Fibroblast of lung (primary cell): ENCODE measurements at regions not wholly inside any gene's neighbourhood (a gene's known extent, or its start where the extent isn't known, plus 50 kb on each side); places are given as distances from the start of the nearest gene placed in this dataset.

Source experiments
- DNase-seq, 2 donors: peaks; one replicate each; pipeline versions ENCODE4 v3.0.0 to v3.0.0-alpha.2; 2010; ENCODE audit warnings: low read depth in 2 of 2
- H2AFZ ChIP-seq: 2 replicates; pipeline ENCODE4 v1.5.1; 2012; ENCODE audit warnings: low read length, control low read depth, inconsistent platforms
- H3K27ac ChIP-seq: 2 replicates; pipeline ENCODE4 v1.5.1; 2011; ENCODE audit warnings: low read length, control low read depth; ENCODE audit not compliant: insufficient read depth
- H3K27me3 ChIP-seq: 2 replicates; pipeline ENCODE4 v1.5.1; 2011; ENCODE audit warnings: mild to moderate bottlenecking, low read length; ENCODE audit not compliant: control insufficient read depth, insufficient read depth
- H3K36me3 ChIP-seq: 2 replicates; pipeline ENCODE4 v1.5.1; 2011; ENCODE audit warnings: low read length; ENCODE audit not compliant: control insufficient read depth, insufficient read depth
- H3K4me1 ChIP-seq: 2 replicates; pipeline ENCODE4 v1.5.1; 2011; ENCODE audit warnings: low read length; ENCODE audit not compliant: control insufficient read depth, insufficient read depth; ENCODE audit errors: extremely low read depth
- H3K4me2 ChIP-seq: 2 replicates; pipeline ENCODE4 v1.5.1; 2011; ENCODE audit warnings: low read length, control low read depth; ENCODE audit not compliant: insufficient read depth; ENCODE audit errors: extremely low read depth
- H3K4me3 ChIP-seq, 4 experiments: fragments of 200-600 bp in 1 of 4; sonication (generic) in 1 of 4; replicated peaks in 1 of 4; 2 replicates each; pipeline ENCODE4 v1.5.1; 2011 to 2016; ENCODE audit warnings: low read length in 4 of 4, low read depth in 3 of 4, mild to moderate bottlenecking in 3 of 4, control low read depth in 2 of 4, inconsistent platforms in 1 of 4, mixed read lengths in 1 of 4; ENCODE audit not compliant: insufficient read depth in 1 of 4; ENCODE audit errors: control extremely low read depth in 1 of 4
- H3K79me2 ChIP-seq: 2 replicates; pipeline ENCODE4 v1.5.1; 2012; ENCODE audit warnings: mild to moderate bottlenecking, low read length, inconsistent platforms; ENCODE audit not compliant: control insufficient read depth, insufficient read depth
- H3K9ac ChIP-seq: 2 replicates; pipeline ENCODE4 v1.5.1; 2011; ENCODE audit warnings: mild to moderate bottlenecking, low read length, control low read depth; ENCODE audit not compliant: insufficient read depth
- H3K9me3 ChIP-seq: 2 replicates; pipeline ENCODE4 v1.5.1; 2012; ENCODE audit warnings: low read depth, low read length; ENCODE audit not compliant: control insufficient read depth, insufficient read depth
- H4K20me1 ChIP-seq: 2 replicates; pipeline ENCODE4 v1.5.1; 2011; ENCODE audit warnings: low read length; ENCODE audit not compliant: control insufficient read depth, insufficient read depth; ENCODE audit errors: extremely low read depth
- EZH2 ChIP-seq: IDR thresholded peaks from 2 replicates; pipeline ENCODE4 v1.5.1; 2012; ENCODE audit warnings: low read length, control low read depth, mild to moderate bottlenecking; ENCODE audit errors: missing control alignments
- TF ChIP-seq, protein P1 (sequence below), 2 donors: IDR thresholded peaks in 1 of 2; conservative IDR thresholded peaks in 1 of 2; 1 replicate in 1 of 2; 2 replicates in 1 of 2; pipeline ENCODE4 v1.5.1; 2011 to 2012; ENCODE audit warnings: low read length in 2 of 2, control low read depth in 1 of 2, inconsistent platforms in 1 of 2, low read depth in 1 of 2, mild to moderate bottlenecking in 1 of 2

DNA sequence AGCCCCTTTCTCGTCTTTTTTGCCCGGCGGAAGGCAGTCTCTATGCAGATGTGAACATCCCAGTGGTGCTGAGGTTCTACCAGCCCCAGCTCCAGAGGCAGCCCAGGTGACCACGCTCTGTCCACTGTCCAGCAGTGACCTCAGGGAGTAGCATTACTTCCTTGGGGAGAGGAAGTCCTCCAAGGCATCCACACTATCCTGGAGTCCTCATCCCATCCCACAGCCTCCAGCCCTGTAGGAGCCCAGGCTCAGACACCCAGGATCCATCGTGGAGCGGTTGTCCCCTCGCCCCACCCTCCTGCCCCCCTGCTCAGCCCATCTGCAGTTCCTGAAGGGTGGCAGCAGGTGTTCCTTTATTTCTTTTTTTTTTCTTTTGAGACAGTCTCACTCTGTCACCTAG is 294.5 kb upstream of the IRX4 start:
- DNase-seq: no peak
- no peaks in the 10 kb centered on the region for H3K9me3 ChIP-seq
- no peak overlapping the region for H3K27ac ChIP-seq
- no peak overlapping the region for H3K4me3 ChIP-seq
- no peaks in the 10 kb centered on the region for H3K79me2 ChIP-seq
- no peaks in the 10 kb centered on the region for H3K27me3 ChIP-seq
- no peaks in the 10 kb centered on the region for H3K36me3 ChIP-seq
- no peak overlapping the region for H2AFZ ChIP-seq
- H3K4me2 ChIP-seq: no peak overlapping the region
- H3K4me1 ChIP-seq: no peaks in the 10 kb centered on the region
- TF ChIP-seq EZH2: no peak
- TF ChIP-seq, protein P1, sequence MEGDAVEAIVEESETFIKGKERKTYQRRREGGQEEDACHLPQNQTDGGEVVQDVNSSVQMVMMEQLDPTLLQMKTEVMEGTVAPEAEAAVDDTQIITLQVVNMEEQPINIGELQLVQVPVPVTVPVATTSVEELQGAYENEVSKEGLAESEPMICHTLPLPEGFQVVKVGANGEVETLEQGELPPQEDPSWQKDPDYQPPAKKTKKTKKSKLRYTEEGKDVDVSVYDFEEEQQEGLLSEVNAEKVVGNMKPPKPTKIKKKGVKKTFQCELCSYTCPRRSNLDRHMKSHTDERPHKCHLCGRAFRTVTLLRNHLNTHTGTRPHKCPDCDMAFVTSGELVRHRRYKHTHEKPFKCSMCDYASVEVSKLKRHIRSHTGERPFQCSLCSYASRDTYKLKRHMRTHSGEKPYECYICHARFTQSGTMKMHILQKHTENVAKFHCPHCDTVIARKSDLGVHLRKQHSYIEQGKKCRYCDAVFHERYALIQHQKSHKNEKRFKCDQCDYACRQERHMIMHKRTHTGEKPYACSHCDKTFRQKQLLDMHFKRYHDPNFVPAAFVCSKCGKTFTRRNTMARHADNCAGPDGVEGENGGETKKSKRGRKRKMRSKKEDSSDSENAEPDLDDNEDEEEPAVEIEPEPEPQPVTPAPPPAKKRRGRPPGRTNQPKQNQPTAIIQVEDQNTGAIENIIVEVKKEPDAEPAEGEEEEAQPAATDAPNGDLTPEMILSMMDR (conservative IDR thresholded peaks at IDR 0.05 in 1 of 2, IDR thresholded peaks at IDR 0.05 in 1 of 2; ENCODE audit: low read depth in 1 of 2, low read length in 2 of 2): no peak
- H4K20me1 ChIP-seq: no peaks in the 10 kb centered on the region
- H3K9ac ChIP-seq: no peak overlapping the region

DNA sequence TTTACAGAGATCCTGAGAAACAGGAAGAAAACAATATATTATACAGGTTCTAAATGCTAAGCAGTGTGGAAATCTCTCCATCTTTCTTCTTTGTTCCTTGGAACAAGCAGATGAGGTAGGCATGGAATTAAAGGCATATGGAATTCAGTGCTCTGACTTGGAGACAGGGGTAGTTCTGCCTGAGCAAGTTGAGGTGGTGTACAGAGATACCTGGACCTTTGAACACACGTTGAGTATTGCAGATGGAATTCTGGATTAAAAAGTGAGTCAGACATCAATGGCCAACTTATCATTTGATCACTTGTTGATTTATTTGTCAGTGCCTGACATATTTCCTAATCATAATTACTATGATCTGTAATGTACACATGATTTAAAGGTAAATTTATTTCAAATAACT is 293.9 kb upstream of the IRX4 start:
- Histone ChIP-seq H3K27ac (no peak overlapping the region), H4K20me1 (no peaks in the 10 kb centered on the region), H2AFZ (no peak overlapping the region), H3K4me1 (no peaks in the 10 kb centered on the region), H3K9ac (no peak overlapping the region), H3K4me2 (no peak overlapping the region), H3K9me3 (no peaks in the 10 kb centered on the region), H3K27me3 (no peaks in the 10 kb centered on the region), H3K36me3 (no peaks in the 10 kb centered on the region), H3K79me2 (no peaks in the 10 kb centered on the region), H3K4me3 (no peak overlapping the region)
- no peak for DNase-seq
- no peak for TF ChIP-seq EZH2
- TF ChIP-seq, protein P1 (conservative IDR thresholded peaks at IDR 0.05 in 1 of 2, IDR thresholded peaks at IDR 0.05 in 1 of 2; ENCODE audit: low read depth in 1 of 2, low read length in 2 of 2): no peak

DNA sequence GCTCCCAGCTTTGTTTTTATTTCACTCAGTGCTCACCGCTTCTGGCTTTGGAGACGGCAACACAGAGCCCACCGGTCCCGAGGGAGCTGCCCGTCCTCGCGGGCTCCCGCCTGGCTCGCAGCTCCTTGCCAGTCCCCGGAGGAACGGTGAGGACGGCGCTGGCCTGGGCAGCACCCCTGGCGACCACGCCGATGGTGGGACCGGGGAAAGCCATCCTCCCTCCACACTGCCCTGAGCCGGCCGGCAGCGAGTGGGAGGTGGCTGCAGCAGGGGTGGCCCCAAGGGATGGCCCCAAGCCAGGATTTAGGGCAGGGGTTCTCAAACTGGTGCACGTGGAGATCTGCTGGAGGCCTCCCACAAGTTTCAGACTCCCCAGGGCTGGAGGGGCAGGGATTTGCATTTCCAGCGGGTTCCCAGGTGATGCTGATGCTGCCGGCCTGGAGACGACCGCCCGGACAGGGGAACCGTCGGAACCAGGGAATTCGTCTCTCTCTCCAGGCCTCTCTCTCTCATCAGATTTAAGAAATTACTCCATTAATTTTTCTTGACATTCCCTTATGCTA is 293.2 kb upstream of the IRX4 start:
- DNase-seq: no peak
- Histone ChIP-seq H3K27me3 (no peaks in the 10 kb centered on the region), H3K4me1 (no peaks in the 10 kb centered on the region), H3K36me3 (no peaks in the 10 kb centered on the region), H3K27ac (no peak overlapping the region), H4K20me1 (no peaks in the 10 kb centered on the region), H3K79me2 (no peaks in the 10 kb centered on the region), H3K4me2 (no peak overlapping the region), H3K4me3 (no peak overlapping the region), H2AFZ (no peak overlapping the region), H3K9ac (no peak overlapping the region), H3K9me3 (no peaks in the 10 kb centered on the region)
- TF ChIP-seq, protein P1 (conservative IDR thresholded peaks at IDR 0.05 in 1 of 2, IDR thresholded peaks at IDR 0.05 in 1 of 2; ENCODE audit: low read depth in 1 of 2, low read length in 2 of 2): no peak
- TF ChIP-seq EZH2: no peak
